T1000 (cell line): ENCODE measurements at regions not wholly inside any gene's neighbourhood (a gene's known extent, or its start where the extent isn't known, plus 50 kb on each side); places are given as distances from the start of the nearest gene placed in this dataset.
"Not testable (repeated sequence)": the region's sequence is repeated elsewhere in the genome, so short reads cannot be mapped to it uniquely, and the experiment has no call there.

Experiments
- DNase-seq: peaks from one replicate; lab custom pipeline; 2025; ENCODE audit warnings: mixed read lengths; lab: John Stamatoyannopoulos, UW

DNA sequence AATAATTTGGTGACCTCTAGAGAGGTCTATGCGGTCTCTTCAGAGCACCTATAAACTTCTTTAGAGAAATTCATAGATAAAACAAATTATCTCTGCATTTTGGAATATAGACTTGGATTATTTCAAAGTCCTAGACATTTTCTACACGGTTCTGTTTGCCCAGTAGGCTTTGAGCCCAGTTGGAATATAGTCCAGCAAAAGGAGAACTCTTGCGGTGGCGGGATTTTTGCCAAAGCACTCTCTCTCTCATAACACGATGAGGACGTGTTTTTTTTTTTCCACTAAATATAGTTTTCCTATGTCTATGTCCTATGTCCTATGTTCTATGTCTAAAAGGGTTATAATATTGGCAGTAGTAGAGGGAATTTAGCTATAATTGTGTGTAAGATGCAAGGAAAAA, 164.9 kb upstream of the AGR3 start:
- DNase-seq: no peak

DNA sequence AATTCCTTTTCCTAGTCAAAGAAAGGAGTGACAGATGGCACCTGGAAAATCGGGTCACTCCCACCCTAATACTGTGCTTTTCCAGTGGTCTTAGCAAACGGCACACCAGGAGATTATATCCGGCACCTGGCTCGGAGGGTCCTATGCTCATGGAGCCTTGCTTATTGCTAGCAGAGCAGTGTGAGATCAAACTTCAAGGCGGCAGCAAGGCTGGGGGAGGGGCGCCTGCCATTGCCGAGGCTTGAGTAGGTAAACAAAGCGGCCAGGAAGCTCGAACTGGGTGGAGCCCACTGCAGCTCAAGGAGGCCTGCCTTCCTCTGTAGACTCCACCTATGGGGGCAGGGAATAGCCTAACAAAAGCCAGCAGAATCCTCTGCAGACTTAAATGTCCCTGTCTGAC, 171.4 kb upstream of the AGR3 start:
- DNase-seq: not testable (repeated sequence)

DNA sequence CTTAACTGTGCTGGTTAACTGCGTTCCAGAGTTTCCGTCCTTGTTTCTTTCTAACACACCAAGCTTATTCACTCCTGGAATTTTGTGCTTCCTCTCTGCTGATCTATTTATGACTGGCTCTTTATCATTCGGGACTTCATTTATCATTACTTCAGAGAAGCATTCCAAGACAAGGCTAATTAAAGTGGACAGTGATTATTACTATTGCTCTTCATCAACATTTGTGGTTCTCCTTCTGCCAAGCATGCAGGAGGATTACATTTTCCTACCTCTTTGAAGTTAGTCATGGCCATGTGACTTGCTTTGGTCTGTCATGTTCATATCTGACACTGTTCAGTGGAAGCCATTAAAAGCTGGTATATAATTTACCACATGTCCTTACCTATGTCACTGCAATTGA, 172.4 kb upstream of the AGR3 start:
- no peak for DNase-seq

DNA sequence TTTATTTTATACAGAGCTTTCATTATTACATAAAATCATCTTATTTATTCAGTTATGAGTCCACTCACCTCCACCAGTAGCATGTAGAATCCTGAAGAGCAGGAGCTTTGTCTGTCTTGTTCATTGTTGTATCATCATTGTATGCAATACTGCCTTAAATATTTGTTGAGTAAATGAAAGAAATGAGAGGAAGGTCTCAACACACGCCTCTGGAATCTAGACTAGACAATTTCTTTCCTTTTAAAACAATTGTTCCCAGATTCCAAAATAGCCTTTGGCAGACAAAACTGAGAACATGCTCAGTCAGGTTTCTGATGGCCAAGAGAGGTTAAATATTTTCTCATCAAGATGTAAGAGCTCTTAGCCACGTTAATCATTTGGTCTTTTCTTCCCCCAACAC, 173.1 kb upstream of the AGR3 start:
- no peak for DNase-seq

GRCh38 chr7:17055596-17055995, 173.8 kb upstream of the AGR3 start:
- no peak for DNase-seq

- no peak for DNase-seq
Measured at GRCh38 chr7:17056491-17057142, 174.8 kb upstream of the AGR3 start.

GRCh38 chr7:17057143-17057509, 175.3 kb upstream of the AGR3 start:
- no peak for DNase-seq

DNA sequence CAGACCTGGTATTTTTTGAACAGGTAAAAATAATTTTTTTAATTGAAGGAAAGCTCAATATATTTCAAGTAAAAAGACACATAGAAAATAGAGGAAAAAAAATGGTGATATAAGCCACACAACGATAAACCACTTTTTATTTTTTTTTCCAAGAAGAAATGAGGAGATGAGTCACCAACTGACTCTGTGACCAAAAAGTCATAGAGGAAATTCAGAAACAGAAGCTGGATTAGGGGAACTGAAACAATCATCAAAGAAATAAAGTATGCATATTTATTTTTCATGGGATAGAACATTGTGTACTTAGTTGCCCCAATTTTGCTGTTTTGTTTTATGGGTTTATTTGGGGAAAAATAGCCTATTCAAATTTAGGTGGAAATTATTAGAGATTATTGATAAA, 176.8 kb upstream of the AGR3 start:
- no peak for DNase-seq

GRCh38 chr7:17060051-17060450, 178.3 kb upstream of the AGR3 start:
- DNase-seq: no peak

- DNase-seq: no peak
Measured at GRCh38 chr7:17061443-17061842, 179.7 kb upstream of the AGR3 start.

- no peak for DNase-seq
Measured at GRCh38 chr7:17062151-17063044, 180.6 kb upstream of the AGR3 start.

DNA sequence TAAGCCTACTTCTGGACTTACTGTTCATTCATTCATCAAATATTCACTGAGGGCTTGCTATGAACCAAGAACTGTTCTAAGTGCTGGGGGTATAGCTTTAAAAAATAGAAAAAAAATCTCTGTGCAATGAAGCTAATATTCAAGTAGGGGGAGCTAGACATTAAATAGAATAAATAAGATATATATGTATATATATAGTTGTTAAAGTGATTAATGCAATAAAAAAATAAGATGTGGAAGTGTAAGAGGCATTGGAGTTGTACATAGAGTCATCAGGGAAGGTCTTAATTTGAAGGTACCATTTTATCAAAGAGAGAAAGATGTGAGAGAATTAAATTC, 181.2 kb upstream of the AGR3 start:
- DNase-seq: no peak

GRCh38 chr7:17067691-17068090, 185.9 kb upstream of the AGR3 start:
- DNase-seq: no peak

GRCh38 chr7:17069146-17069545, 187.4 kb upstream of the AGR3 start:
- no peak for DNase-seq

DNA sequence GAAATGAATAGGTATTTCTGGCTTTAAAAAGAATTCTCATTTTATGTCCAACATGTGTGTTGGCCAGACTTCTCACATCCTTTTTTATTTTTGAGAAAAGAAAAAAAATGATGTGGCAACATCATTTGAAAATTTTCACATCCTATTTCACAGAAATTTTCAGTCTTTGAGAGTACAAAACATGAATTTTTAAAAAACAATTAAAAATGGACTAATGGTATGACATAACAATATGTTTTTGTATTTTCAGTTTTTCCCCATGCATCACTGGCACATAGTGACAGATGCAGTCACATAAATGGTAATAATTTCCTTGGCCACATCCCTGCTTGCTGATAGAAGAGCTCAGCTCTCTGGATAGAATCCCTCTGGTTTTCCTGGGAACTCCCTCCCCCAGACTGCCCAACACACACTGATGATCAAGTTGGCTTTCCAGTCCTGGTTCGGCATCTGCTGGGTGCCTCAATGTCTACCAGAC, 188.5 kb upstream of the AGR3 start:
- no peak for DNase-seq

GRCh38 chr7:17071866-17072265, 190.1 kb upstream of the AGR3 start:
- DNase-seq: no peak

DNA sequence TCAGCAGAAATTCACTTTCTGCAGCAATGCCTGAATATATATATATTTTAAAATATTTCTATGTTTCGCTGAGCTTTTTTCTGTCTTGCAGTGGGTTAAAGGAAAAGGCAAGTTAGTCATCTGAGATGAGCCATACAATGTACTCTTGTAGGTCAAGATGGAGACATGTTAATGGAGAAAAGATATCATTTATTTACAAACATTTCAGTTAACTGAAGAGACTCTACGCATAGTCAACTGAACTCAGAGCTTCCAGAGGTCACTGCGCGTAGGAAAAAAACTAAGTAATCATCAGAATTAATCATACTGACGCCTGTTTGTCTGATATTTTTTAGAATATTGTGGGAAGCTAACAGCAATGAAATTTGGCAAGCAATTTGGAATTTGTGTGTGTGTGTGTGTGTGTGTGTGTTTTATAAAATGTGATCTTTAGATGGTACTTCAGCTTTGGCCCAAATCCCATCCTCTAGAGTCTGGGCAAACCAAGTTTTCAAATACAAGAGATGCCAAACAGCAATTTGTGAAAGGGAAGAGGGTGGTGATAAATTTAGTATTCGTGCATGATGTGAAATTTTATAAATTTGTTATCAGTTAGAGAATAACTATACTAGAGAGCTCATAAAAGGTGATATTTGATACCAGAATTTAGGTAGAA, 193.9 kb upstream of the AGR3 start:
- DNase-seq: no peak

DNA sequence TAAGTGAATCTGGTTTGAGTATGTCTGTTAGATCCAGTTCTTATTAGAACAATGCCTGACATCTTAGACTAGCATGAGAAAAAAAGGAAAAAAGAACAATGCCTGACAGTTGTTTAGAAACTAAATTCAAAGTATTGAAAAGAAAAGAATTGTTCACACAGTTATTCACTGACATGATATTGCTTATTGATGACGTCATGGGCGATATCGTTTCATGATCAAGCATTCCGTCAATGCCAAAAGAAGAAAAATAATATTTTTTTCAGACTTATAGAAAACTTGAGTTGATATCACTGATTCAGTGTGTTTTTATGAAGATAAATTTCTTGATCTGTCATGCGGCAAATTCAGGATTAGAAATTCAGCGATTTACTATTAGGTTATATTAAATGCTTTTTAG, 196.5 kb upstream of the AGR3 start:
- no peak for DNase-seq

GRCh38 chr7:17083392-17084165, 201.8 kb upstream of the AGR3 start:
- DNase-seq: no peak

- no peak for DNase-seq
Measured at GRCh38 chr7:17084166-17084475, 202.3 kb upstream of the AGR3 start.

- no peak for DNase-seq
Measured at GRCh38 chr7:17085186-17085585, 203.4 kb upstream of the AGR3 start.

DNA sequence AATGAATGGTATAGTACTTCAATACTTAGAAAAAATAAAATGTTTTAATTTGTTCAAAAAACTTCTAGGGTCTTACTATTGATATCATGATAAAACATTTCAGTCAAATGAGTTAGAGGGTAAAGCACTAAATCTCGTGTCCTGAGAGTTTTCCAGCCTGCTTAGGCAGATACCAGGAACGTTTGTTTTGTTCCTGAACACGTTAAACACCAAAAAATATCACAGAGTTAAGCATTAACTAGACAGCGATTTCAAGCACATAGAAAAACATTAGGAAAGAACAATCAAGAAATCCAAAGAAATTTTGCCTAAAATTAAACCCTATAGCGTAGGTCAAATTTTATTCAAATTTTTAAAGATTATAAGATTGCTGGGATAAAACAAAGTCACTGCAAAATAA, 204.6 kb upstream of the AGR3 start:
- no peak for DNase-seq

GRCh38 chr7:17090751-17091150, 207.7 kb upstream of the AHR start:
- DNase-seq: no peak
